HG02973 (cell line): ENCODE measurements at regions not wholly inside any gene's neighbourhood (a gene's known extent, or its start where the extent isn't known, plus 50 kb on each side); places are given as distances from the start of the nearest gene placed in this dataset.

Experiments
- ATAC-seq: cut with Tn5 transposase; IDR thresholded peaks from one replicate; pipeline ENCODE4 v1.9.1; 2021; ENCODE audit warnings: moderate library complexity; ENCODE audit not compliant: unreplicated experiment

DNA sequence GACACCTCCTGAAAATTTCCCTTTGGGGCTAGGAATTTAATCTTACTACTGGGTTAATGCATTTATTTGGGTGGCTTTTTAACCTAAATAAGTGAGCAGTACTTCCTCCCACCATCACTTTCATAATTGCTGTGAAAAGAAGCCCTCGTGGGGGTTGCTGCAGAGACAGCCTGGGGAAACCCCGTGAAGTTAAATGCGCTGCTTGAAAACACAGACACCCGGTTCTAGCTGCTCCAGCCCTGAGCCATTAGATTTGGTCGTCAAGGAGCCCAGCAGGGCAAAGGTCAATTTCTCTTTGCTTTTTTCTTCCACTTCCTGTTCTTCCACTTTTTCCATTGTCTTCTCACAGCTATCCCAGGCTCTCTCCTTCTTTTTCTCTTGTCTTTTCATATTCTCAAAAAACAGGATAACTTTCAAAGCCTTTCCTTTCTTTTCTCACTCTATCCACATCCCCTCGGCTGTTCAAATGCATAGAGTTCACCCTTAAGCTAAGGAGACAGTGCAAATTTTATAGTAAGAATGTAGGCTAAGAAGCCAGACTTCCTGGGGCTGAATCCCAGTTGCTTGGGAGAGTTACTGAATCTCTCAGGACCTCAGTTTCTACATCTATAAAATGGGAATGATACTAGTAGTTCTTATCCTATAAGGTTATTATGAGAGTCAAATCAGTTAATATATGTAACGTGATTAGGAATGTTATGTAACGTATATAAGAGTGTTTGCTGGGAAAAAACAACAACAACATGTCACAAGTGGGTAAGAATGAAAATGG lies 91.5 kb upstream of the ZNF827 start:
- peak; percentile 87 for ATAC-seq

DNA sequence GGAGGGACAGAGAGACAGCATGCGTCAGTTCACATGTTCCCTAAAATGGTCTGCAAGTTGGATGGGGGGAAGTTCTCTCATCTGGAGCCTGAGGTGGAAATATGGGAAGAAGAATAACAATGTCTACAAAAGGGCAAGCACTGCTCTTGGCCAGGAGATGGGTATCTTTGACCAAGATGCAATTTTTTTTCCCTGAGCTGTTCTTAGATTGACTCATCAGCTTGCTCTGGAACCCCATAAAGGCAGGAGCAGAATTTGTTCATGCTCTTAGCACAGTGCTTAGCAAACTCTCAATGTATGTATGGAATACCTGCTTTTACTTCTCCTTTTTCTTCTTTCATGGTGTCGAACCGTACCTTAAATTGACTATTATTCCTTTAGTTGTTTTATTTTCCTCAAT lies 90.5 kb upstream of the ZNF827 start:
- no peak for ATAC-seq

DNA sequence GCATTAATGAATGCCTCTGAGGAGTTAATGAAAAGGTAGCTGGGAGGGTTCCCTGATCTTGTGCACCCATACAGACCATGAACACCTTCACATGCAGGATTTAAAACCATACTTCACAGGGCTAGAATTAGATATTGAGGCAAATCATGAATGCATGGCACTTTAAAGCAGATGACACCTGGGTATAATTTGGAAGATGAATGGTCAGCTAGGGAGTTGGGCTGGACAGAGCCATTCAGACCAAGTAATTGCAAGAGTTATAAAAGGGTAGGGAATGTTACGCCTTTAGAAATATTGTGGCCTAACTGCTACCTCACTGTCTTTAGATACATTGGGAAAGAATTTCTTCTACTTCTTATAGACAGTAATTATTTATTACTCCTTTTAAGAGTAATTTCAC lies 89.1 kb upstream of the ZNF827 start:
- ATAC-seq = no peak

GRCh38 chr4:146023334-146023967 lies 84.8 kb upstream of the ZNF827 start:
- peak; percentile 96 for ATAC-seq

GRCh38 chr4:146022541-146022940 lies 83.9 kb upstream of the ZNF827 start:
- no peak for ATAC-seq

GRCh38 chr4:146018247-146018646 lies 79.6 kb upstream of the ZNF827 start:
- ATAC-seq = no peak

DNA sequence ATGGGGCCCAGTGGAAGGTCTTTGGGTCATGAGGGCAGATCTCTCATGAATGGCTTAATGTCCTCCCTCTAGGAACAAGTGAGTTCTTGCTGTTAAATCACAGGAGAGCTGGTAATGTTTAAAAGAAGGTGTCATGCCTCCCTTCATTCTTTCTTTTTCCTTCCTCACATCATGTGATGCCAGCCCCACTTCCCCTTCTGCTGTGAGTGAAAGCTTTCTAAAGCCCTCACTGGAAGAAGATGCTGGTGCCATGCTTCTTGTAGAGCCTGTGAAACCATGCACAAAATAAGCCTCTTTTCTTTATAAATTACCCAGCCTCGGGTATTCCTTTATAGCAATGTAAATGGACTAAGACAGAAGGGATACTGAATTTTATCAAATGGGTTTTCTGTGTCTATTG lies 66.1 kb upstream of the ZNF827 start:
- ATAC-seq = no peak

DNA sequence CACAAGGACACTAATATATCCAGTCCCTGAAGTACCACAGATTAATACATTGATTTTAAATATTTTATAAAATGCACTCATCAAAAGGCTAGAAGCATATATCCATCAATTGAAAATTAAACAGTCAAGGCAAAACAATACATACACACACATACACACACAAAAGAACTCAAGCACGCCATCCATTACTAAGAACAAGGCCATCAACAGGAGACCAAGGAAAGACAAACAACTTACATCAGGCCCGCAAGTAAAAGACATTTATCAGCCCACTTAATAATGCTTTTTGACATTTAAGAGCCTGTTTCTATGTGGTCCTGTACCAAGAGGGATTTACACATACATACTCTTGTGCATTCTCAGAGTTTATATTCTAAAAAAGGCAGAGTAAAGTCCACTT lies 50.0 kb upstream of the ZNF827 start:
- no peak for ATAC-seq
